GM23248 (cell line): ENCODE measurements at regions not wholly inside any gene's neighbourhood (a gene's known extent, or its start where the extent isn't known, plus 50 kb on each side); places are given as distances from the start of the nearest gene placed in this dataset.
"Not testable (repeated sequence)": the region's sequence is repeated elsewhere in the genome, so short reads cannot be mapped to it uniquely, and the experiment has no call there.

Source experiments
- EZH2 ChIP-seq: fragments of 200-600 bp; sonication (generic); IDR thresholded peaks from 2 replicates; pipeline ENCODE4 v1.6.1; 2018; ENCODE audit warnings: antibody characterized with exemption, mild to moderate bottlenecking; ENCODE audit not compliant: insufficient read depth, poor library complexity, severe bottlenecking
- EZH2phosphoT487 ChIP-seq: fragments of 200-600 bp; sonication (generic); IDR thresholded peaks from 2 replicates; pipeline ENCODE4 v1.6.1; 2018; ENCODE audit warnings: antibody characterized with exemption, moderate library complexity, mild to moderate bottlenecking, low read depth; ENCODE audit not compliant: insufficient read depth

- not testable (repeated sequence) for TF ChIP-seq EZH2, EZH2phosphoT487
Observed at GRCh38 chr1:148324465-148324864, 158.6 kb downstream of the PPIAL4G start.
